ENCODE measurements at regions not wholly inside any gene's neighbourhood (a gene's known extent, or its start where the extent isn't known, plus 50 kb on each side); places are given as distances from the start of the nearest gene placed in this dataset.
A peak's percentile ranks its signal among the peaks of the same experiment; 100 is the strongest.

DNA sequence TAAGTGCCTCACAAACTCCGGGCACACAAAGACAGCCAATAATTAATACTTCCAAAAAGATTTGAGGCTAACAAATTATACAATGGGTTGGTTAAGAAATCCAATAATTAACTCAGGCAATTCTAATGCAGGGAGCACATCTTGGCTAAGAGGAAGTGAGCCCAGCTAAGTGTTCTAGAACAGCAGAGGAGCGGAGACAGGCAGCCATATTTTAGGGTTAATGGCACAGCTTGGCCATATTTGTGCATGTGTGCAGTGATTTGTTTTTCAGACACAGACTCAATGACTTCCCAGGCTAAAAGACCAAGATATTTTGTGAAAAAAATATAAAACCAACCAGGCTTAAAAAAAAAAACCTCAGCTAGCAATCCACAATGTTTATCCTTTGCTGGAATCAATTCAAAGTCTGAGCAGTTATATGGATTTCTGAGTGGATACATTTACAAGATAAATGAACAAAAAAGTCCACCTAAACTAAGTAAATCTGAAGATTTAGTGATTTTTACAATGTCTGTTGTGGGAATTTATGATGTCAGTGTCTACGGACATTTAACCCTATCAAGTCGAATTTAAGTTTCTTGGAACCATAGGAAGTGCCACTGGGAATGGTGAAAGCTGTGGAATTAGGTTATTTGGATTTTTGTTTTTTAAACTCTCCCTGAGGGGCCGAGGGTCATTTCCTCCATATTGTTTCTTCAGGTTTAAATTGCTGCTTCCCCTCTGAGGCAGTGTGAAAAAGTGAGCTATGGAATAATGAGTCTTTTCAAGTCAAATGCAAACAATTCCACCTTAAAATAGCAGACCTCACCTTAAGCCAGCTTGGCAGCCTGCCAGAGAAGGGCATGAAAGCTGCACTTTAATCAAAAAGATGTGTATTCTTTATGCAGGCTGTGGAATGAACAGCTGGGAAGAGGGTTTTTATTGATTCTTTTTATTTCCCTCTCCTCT lies 413.7 kb upstream of the TBL1XR1 start (continued):
- TF ChIP-seq, protein P1, sequence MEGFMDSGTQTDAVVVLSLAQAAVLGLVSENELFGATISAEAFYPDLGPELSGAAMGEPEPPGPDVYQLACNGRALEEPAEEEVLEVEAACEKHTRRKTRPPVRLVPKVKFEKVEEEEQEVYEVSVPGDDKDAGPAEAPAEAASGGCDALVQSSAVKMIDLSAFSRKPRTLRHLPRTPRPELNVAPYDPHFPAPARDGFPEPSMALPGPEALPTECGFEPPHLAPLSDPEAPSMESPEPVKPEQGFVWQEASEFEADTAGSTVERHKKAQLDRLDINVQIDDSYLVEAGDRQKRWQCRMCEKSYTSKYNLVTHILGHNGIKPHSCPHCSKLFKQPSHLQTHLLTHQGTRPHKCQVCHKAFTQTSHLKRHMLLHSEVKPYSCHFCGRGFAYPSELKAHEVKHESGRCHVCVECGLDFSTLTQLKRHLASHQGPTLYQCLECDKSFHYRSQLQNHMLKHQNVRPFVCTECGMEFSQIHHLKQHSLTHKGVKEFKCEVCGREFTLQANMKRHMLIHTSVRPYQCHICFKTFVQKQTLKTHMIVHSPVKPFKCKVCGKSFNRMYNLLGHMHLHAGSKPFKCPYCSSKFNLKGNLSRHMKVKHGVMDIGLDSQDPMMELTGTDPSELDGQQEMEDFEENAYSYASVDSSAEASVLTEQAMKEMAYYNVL (CRISPR knock-in tag; IDR thresholded peaks at IDR 0.05; ENCODE audit: borderline replicate concordance): no peak
- TF ChIP-seq ZNF350 (CRISPR knock-in tag; IDR thresholded peaks at IDR 0.05; ENCODE audit: borderline replicate concordance, low read depth): no peak
- TF ChIP-seq, protein P2, sequence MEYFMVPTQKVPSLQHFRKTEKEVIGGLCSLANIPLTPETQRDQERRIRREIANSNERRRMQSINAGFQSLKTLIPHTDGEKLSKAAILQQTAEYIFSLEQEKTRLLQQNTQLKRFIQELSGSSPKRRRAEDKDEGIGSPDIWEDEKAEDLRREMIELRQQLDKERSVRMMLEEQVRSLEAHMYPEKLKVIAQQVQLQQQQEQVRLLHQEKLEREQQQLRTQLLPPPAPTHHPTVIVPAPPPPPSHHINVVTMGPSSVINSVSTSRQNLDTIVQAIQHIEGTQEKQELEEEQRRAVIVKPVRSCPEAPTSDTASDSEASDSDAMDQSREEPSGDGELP (IDR thresholded peaks at IDR 0.05; ENCODE audit: borderline replicate concordance, low read depth): peak; percentile 59; the same call in 1 of the 2 replicates
- TF ChIP-seq FOXM1 (CRISPR knock-in tag; IDR thresholded peaks at IDR 0.05): no peak
- peak; percentile 41; the same call in 1 of the 2 replicates for TF ChIP-seq SOX5 (CRISPR knock-in tag; IDR thresholded peaks at IDR 0.05; ENCODE audit: borderline replicate concordance)
- TF ChIP-seq ZNF547 (CRISPR knock-in tag; IDR thresholded peaks at IDR 0.05): no peak
- TF ChIP-seq ZSCAN29 (CRISPR knock-in tag; conservative IDR thresholded peaks at IDR 0.05): no peak
- TF ChIP-seq ZNF569 (CRISPR knock-in tag; IDR thresholded peaks at IDR 0.05; ENCODE audit: borderline replicate concordance): no peak

DNA sequence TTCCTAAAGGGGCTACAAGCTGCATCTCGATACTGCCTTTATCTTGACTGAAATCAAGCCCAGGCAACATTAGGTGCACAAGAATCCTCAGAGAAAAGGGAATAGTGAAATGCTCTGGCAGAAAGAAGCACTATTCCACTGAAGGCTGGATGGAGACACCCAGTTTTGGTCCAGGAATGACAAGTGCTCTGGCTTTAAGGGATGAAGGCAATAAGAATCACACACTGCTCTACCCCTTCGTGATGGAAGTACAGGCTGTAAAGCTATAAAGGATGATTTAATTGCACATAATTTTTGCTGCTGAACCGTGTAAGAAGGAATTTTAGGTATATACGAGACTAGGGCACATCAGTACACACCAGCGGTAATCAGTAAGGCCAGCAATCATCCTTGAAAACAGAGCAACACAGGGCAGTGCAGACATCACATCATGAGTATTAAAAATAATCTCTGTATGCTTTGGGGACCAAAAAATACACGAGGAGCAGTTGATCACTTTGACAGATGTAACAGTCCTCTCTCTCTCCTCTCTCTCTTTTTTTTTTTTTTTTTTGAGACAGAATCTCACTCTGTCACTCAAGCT lies 414.6 kb upstream of the TBL1XR1 start:
- CTCF ChIA-PET (ENCODE audit: low intra/inter-chr PET ratio, low total read pairs): no interaction called here

More for the DNA sequence above, 414.6 kb upstream of the TBL1XR1 start:
- Histone ChIP-seq H3K4me1 (ENCODE audit: insufficient read depth, low read length) (peaks cover 77% of the 10 kb centered on the region), H3K9me3 (ENCODE audit: low read length) (no peaks in the 10 kb centered on the region), H3K36me3 (replicated peaks in 1 of 2; ENCODE audit: control insufficient read depth in 1 of 2, insufficient read depth in 2 of 2, low read length in 2 of 2) (no peaks in the 10 kb centered on the region), H3K79me2 (ENCODE audit: insufficient read depth, low read length) (no peaks in the 10 kb centered on the region), H3K9ac (ENCODE audit: insufficient read depth, low read depth, low read length) (no peak overlapping the region), H4K20me1 (ENCODE audit: insufficient read depth, low read length) (no peaks in the 10 kb centered on the region), H3K4me3 (replicated peaks in 1 of 3; ENCODE audit: insufficient read depth in 1 of 3, low read depth in 2 of 3, low read length in 3 of 3) (no peak overlapping the region), H3K4me2 (ENCODE audit: low read depth, low read length) (peak overlapping the region; percentile 58; the same call in 1 of the 2 replicates), H3K27ac (ENCODE audit: extremely low read length, insufficient read depth, low read length) (no peak overlapping the region), H2AFZ (ENCODE audit: low read length) (no peak overlapping the region), H3K27me3 (ENCODE audit: control insufficient read depth in 1 of 2, insufficient read depth in 2 of 2, low read length in 2 of 2) (no peaks in the 10 kb centered on the region)
- intact Hi-C loops (cut with micrococcal nuclease; ENCODE audit: unreplicated experiment) (loop anchor here (10.0 kb wide), 1 partner anchor 117 kb away; no protein-coding TSS in a partner anchor), in situ Hi-C loops (cut with HindIII; ENCODE audit: extremely low pct_ligation_motif_present, low pct_unique_long_range_greater_than_20kb) (no loop called here)
- TF ChIP-seq KLF16 (CRISPR knock-in tag; IDR thresholded peaks at IDR 0.05): 0 out of 4 replicates have a peak, but pooled peaks of 1 of the 2 experiments have one; percentile 1
- TF ChIP-seq, protein P3, sequence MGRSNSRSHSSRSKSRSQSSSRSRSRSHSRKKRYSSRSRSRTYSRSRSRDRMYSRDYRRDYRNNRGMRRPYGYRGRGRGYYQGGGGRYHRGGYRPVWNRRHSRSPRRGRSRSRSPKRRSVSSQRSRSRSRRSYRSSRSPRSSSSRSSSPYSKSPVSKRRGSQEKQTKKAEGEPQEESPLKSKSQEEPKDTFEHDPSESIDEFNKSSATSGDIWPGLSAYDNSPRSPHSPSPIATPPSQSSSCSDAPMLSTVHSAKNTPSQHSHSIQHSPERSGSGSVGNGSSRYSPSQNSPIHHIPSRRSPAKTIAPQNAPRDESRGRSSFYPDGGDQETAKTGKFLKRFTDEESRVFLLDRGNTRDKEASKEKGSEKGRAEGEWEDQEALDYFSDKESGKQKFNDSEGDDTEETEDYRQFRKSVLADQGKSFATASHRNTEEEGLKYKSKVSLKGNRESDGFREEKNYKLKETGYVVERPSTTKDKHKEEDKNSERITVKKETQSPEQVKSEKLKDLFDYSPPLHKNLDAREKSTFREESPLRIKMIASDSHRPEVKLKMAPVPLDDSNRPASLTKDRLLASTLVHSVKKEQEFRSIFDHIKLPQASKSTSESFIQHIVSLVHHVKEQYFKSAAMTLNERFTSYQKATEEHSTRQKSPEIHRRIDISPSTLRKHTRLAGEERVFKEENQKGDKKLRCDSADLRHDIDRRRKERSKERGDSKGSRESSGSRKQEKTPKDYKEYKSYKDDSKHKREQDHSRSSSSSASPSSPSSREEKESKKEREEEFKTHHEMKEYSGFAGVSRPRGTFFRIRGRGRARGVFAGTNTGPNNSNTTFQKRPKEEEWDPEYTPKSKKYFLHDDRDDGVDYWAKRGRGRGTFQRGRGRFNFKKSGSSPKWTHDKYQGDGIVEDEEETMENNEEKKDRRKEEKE (IDR thresholded peaks at IDR 0.05): no peak
- DNase-seq (ENCODE audit: low spot score) (no peak), FAIRE-seq (no peak), ATAC-seq (no peak)
- WGBS (ENCODE audit: low lambda C conversion rate): 42% methylated on average over 6 of the region's 6 CpGs
- POLR2A ChIA-PET: no interaction called here
- no TSS peak for BruUV-seq (replicated peaks)
